Testis (tissue), 2 donors: ENCODE measurements at regions not wholly inside any gene's neighbourhood (a gene's known extent, or its start where the extent isn't known, plus 50 kb on each side); places are given as distances from the start of the nearest gene placed in this dataset.
"Not testable (repeated sequence)": the region's sequence is repeated elsewhere in the genome, so short reads cannot be mapped to it uniquely, and the experiment has no call there.

ENCODE experiments used
- DNase-seq: peaks from one replicate; pipeline ENCODE4 v3.0.0-alpha.2; 2019
- H3K27ac ChIP-seq, 2 donors: fragments of 200-600 bp; sonication (generic); one replicate each; pipeline ENCODE4 v1.5.1; 2019
- H3K27me3 ChIP-seq: fragments of 200-600 bp; sonication (generic); one replicate; pipeline ENCODE4 v1.5.1; 2019
- H3K36me3 ChIP-seq: fragments of 200-600 bp; sonication (generic); one replicate; pipeline ENCODE4 v1.5.1; 2017; ENCODE audit warnings: low read depth; ENCODE audit errors: missing control alignments
- H3K4me1 ChIP-seq: fragments of 200-600 bp; sonication (generic); one replicate; pipeline ENCODE4 v1.5.1; 2019
- H3K4me3 ChIP-seq, 2 donors: fragments of 200-600 bp; sonication (generic); one replicate each; pipeline ENCODE4 v1.5.1; 2017 to 2019
- H3K9me3 ChIP-seq: fragments of 200-600 bp; sonication (generic); one replicate; pipeline ENCODE4 v1.5.1; 2017
- POLR2A ChIP-seq: fragments of 450-650 bp; IDR thresholded peaks from one replicate; pipeline ENCODE4 v1.6.1; 2017; ENCODE audit warnings: antibody characterized with exemption, mild to moderate bottlenecking, moderate library complexity
- WGBS, 2 donors: methylation state at CpG; one replicate each; pipeline ENCODE4 v1.1.5; 2018; 5-methylcytosine and 5-hydroxymethylcytosine counted together
- intact Hi-C: fragments of 100-400 bp; cut with DNase I; formaldehyde crosslinking; loops from one replicate; pipeline ENCODE4 v1.15.1; 2023; ENCODE audit warnings: low total_unique reads
- TF ChIP-seq, protein P1 (sequence below), 3 experiments: fragments of 450-650 bp in 2 of 3; fragments of 200-600 bp in 1 of 3; sonication (generic) in 1 of 3; IDR thresholded peaks; one replicate each; pipeline ENCODE4 v1.5.1; 2016 to 2019; ENCODE audit warnings: antibody characterized with exemption in 3 of 3, mild to moderate bottlenecking in 2 of 3, moderate library complexity in 1 of 3

DNA sequence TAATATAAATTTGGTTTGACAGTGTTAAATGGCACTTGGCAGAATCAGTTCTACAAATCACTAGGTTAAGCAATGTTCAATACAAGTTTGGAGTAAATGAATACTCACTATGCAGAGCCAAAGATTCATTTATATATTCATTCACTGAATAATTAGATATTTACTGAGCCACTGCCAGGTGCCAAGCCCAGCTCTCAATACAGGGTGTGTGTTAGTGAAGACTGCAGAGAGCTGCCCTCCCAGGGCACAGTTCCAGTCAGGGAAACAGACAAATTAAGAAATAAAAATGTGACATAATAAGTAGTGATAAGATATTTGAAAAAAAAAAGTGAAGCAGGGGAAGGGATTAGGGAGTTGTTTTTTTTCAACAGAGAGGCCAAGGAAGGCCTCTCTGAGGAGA lies 411.7 kb downstream of the KCNRG start:
- intact Hi-C loops: no loop called here

DNA sequence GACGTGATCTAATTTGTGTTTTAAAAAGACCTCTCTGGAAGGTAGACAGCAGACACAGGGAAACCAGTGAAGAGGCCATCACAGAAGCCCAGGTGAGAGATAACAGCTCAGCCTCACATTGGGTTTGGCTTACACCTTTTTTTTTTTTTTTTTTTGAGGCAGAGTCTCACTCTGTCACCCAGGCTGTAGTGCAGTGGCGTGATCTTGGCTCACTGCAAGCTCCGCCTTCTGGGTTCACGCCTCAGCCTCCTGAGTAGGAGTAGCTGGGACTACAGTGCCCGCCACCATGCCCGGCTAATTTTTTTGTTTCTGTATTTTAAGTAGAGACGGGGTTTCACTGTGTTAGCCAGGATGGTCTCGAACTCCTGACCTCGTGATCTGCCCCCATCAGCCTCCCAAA lies 412.3 kb downstream of the KCNRG start:
- H3K4me1 ChIP-seq: peaks cover 16% of the 10 kb centered on the region
- H3K9me3 ChIP-seq, DNase-seq, H3K27me3 ChIP-seq, H3K4me3 ChIP-seq, H3K36me3 ChIP-seq, intact Hi-C loops: not testable (repeated sequence)
- WGBS, 2 donors: 76 to 81% methylated on average over 9 of the region's 9 CpGs
- H3K27ac ChIP-seq: peak overlapping the region in 1 of 2 donors; percentile 14

More for the DNA sequence above, 411.7 kb downstream of the KCNRG start:
- H3K27ac ChIP-seq: no peak overlapping the region
- no peaks in the 10 kb centered on the region for H3K9me3 ChIP-seq
- no peak for TF ChIP-seq POLR2A
- TF ChIP-seq, protein P1, sequence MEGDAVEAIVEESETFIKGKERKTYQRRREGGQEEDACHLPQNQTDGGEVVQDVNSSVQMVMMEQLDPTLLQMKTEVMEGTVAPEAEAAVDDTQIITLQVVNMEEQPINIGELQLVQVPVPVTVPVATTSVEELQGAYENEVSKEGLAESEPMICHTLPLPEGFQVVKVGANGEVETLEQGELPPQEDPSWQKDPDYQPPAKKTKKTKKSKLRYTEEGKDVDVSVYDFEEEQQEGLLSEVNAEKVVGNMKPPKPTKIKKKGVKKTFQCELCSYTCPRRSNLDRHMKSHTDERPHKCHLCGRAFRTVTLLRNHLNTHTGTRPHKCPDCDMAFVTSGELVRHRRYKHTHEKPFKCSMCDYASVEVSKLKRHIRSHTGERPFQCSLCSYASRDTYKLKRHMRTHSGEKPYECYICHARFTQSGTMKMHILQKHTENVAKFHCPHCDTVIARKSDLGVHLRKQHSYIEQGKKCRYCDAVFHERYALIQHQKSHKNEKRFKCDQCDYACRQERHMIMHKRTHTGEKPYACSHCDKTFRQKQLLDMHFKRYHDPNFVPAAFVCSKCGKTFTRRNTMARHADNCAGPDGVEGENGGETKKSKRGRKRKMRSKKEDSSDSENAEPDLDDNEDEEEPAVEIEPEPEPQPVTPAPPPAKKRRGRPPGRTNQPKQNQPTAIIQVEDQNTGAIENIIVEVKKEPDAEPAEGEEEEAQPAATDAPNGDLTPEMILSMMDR (IDR thresholded peaks at IDR 0.05): no peak
- no peak overlapping the region for H3K4me3 ChIP-seq
- H3K27me3 ChIP-seq: no peaks in the 10 kb centered on the region
- peaks cover 20% of the 10 kb centered on the region for H3K4me1 ChIP-seq
- H3K36me3 ChIP-seq: no peaks in the 10 kb centered on the region
- DNase-seq: no peak

DNA sequence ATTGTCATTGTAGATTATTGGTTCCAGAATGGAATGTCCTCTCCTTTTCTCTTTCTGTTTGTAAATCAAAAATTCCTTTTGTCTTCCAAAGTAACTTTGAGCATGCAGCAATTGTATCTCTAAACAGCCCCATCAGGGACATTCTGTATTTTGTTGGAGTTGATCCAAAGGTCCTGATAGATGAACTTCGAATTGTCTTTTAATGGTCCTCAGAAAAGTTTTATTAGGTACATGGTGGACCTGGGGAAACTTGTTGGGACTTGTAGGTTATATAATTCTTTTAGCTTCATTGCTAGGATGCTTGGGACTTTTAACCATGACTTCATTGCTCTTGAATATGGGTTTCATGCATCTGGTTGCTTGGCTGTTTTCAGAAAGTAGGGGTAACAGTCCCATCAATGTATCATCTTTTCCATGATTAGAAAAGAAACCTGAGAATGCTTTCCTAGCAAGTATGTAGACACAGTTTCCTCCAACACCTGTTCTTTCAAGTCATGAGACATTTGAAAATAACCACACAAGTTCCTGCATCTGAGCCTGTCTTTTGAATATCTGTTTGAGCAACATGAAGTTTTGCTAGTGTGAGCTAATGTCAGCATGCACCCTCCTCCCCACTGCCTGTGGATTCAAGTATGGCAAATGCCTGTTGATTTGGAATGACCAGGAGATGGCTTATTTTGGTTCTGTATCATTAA lies 413.1 kb downstream of the KCNRG start:
- no peaks in the 10 kb centered on the region for H3K9me3 ChIP-seq
- TF ChIP-seq, protein P1 (IDR thresholded peaks at IDR 0.05): no peak
- TF ChIP-seq POLR2A: no peak
- H3K27ac ChIP-seq: peak overlapping the region in 1 of 2 donors; percentile 14
- DNase-seq: no peak
- no peak overlapping the region for H3K4me3 ChIP-seq
- 30 to 40% methylated on average over 1 of the region's 1 CpG for WGBS, 2 donors
- H3K4me1 ChIP-seq: peaks cover 9% of the 10 kb centered on the region
- intact Hi-C loops: no loop called here
- H3K27me3 ChIP-seq: no peaks in the 10 kb centered on the region
- H3K36me3 ChIP-seq: no peaks in the 10 kb centered on the region

DNA sequence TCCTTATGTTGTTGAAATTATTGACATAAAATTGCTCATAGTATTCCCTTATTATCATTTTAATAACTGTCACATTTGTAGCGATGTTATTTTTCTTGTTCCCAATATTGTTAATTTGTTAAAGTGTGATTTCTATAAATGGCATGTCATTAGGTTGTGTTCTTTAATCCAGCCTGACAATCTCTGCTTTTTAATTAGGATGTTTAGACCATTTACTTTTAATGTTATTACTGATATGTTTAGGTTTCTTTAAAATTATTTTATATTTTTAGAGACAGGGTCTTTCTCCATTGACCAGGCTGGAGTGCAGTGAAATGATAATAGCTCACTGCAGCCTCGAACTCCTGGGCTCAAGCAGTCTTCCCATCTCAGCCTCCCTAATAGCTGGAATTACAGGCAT lies 408.5 kb downstream of the DLEU7 start:
- TF ChIP-seq POLR2A: no peak
- TF ChIP-seq, protein P1 (IDR thresholded peaks at IDR 0.05): no peak
- Histone ChIP-seq H3K4me3 (no peak overlapping the region), H3K4me1 (no peaks in the 10 kb centered on the region), H3K27ac (no peak overlapping the region), H3K27me3 (no peaks in the 10 kb centered on the region), H3K36me3 (no peaks in the 10 kb centered on the region), H3K9me3 (no peaks in the 10 kb centered on the region)
- 90 to 96% methylated on average over 2 of the region's 2 CpGs for WGBS, 2 donors
- no peak for DNase-seq
- intact Hi-C loops: no loop called here

DNA sequence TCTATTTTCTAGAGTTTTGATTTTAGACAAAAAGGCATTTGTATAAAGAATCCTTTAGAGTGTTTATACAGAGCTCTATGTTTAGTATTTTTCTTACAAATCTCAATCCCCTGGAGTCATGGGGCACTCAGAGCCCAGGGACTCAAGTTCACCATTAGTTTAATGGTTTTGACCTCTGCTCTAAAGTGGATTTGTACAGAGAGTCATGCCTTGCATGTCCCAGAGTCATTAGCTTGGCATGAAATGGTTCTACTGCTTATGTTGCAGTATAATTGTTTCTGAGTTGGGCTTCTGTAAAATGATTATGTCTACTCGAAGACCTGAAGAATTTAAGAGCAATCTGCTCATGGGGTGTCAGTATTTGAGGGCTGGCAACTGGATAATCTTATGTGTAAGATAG lies 406.2 kb downstream of the DLEU7 start:
- H3K27me3 ChIP-seq: no peaks in the 10 kb centered on the region
- H3K9me3 ChIP-seq: no peaks in the 10 kb centered on the region
- 77 to 84% methylated on average over 1 of the region's 1 CpG for WGBS, 2 donors
- intact Hi-C loops: no loop called here
- no peaks in the 10 kb centered on the region for H3K36me3 ChIP-seq
- no peaks in the 10 kb centered on the region for H3K4me1 ChIP-seq
- DNase-seq: no peak
- no peak overlapping the region for H3K27ac ChIP-seq
- no peak overlapping the region for H3K4me3 ChIP-seq
- no peak for TF ChIP-seq POLR2A
- TF ChIP-seq, protein P1 (IDR thresholded peaks at IDR 0.05): no peak
